ENCODE measurements at regions not wholly inside any gene's neighbourhood (a gene's known extent, or its start where the extent isn't known, plus 50 kb on each side); places are given as distances from the start of the nearest gene placed in this dataset.

DNA sequence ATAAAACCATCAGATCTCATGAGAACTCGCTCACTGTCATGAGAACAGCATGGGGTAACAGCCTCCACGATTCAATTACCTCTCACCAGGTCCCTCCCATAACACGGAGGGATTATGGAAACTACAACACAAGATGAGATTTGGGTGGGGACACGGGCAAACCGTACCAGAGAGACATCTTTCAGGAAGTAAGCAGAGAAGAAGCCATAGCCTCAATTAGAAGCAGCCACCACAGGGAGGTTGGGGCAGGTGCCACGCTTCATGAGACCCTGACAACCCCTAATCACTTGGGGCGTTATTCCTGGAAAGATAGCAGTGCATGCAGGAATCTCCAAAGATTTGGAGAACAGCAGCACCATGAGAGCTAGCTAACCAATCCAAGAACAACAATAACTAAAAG is 52.9 kb upstream of the SIRPG start:
- H3K27ac ChIP-seq (ENCODE audit: low read depth, low read length, poor library complexity, severe bottlenecking), result no peak overlapping the region
- no peak overlapping the region for H3K4me2 ChIP-seq (ENCODE audit: low read length)
- no peak overlapping the region for H2AFZ ChIP-seq (ENCODE audit: low read length)
- no peak overlapping the region for H3K9ac ChIP-seq (ENCODE audit: low read length)
- no peaks in the 10 kb centered on the region for H3K27me3 ChIP-seq (ENCODE audit: insufficient read depth, low read length)
- H3K79me2 ChIP-seq (ENCODE audit: insufficient read depth, low read length), result no peaks in the 10 kb centered on the region
- H4K20me1 ChIP-seq (ENCODE audit: insufficient read depth, low read length), result no peaks in the 10 kb centered on the region
- H3F3A ChIP-seq (ENCODE audit: insufficient read depth, low read length), result no peaks in the 10 kb centered on the region
- H3K4me3 ChIP-seq (ENCODE audit: low read depth, low read length, poor library complexity, severe bottlenecking), result no peak overlapping the region
- no peaks in the 10 kb centered on the region for H3K9me3 ChIP-seq (ENCODE audit: low read length)
- no peak for TF ChIP-seq CTCF (IDR thresholded peaks at IDR 0.05; ENCODE audit: low read length)
- no peak for TF ChIP-seq EZH2 (IDR thresholded peaks at IDR 0.05; ENCODE audit: borderline replicate concordance, low read length)
- H3K4me1 ChIP-seq (ENCODE audit: insufficient read depth, low read length, severe bottlenecking), result no peaks in the 10 kb centered on the region
- H3K36me3 ChIP-seq (ENCODE audit: insufficient read depth, low read length), result no peaks in the 10 kb centered on the region
- no peaks in the 10 kb centered on the region for H3K9me2 ChIP-seq (ENCODE audit: low read depth, low read length)

GRCh38 chr20:1707588-1708449 is 50.2 kb upstream of the SIRPG start:
- Histone ChIP-seq H3K27ac (ENCODE audit: low read depth, low read length, poor library complexity, severe bottlenecking) (no peak overlapping the region), H3K9me3 (ENCODE audit: low read length) (no peaks in the 10 kb centered on the region), H3K27me3 (ENCODE audit: insufficient read depth, low read length) (no peaks in the 10 kb centered on the region), H3K36me3 (ENCODE audit: insufficient read depth, low read length) (no peaks in the 10 kb centered on the region), H3K79me2 (ENCODE audit: insufficient read depth, low read length) (no peaks in the 10 kb centered on the region), H2AFZ (ENCODE audit: low read length) (no peak overlapping the region), H3K4me3 (ENCODE audit: low read depth, low read length, poor library complexity, severe bottlenecking) (no peak overlapping the region), H4K20me1 (ENCODE audit: insufficient read depth, low read length) (no peaks in the 10 kb centered on the region), H3K9ac (ENCODE audit: low read length) (no peak overlapping the region), H3K4me1 (ENCODE audit: insufficient read depth, low read length, severe bottlenecking) (no peaks in the 10 kb centered on the region), H3K9me2 (ENCODE audit: low read depth, low read length) (no peaks in the 10 kb centered on the region), H3K4me2 (ENCODE audit: low read length) (no peak overlapping the region), H3F3A (ENCODE audit: insufficient read depth, low read length) (no peaks in the 10 kb centered on the region)
- TF ChIP-seq CTCF (IDR thresholded peaks at IDR 0.05; ENCODE audit: low read length) (no peak), EZH2 (IDR thresholded peaks at IDR 0.05; ENCODE audit: borderline replicate concordance, low read length) (no peak)

All from OCI-LY1 (cell line).